Brain microvascular endothelial cell (primary cell): ENCODE measurements at regions not wholly inside any gene's neighbourhood (a gene's known extent, or its start where the extent isn't known, plus 50 kb on each side); places are given as distances from the start of the nearest gene placed in this dataset.

Source experiments
- DNase-seq: peaks from one replicate; pipeline ENCODE4 v3.0.0-alpha.2; 2020
- H3K27ac ChIP-seq: fragments of 250-450 bp; sonication (Bioruptor Pico); 2 replicates; pipeline ENCODE4 v1.5.1; 2020; ENCODE audit warnings: mild to moderate bottlenecking, moderate library complexity
- H3K27me3 ChIP-seq: fragments of 250-450 bp; sonication (Bioruptor Pico); replicated peaks from 2 replicates; pipeline ENCODE4 v1.5.1; 2020; ENCODE audit warnings: mild to moderate bottlenecking
- H3K36me3 ChIP-seq: fragments of 250-450 bp; sonication (Bioruptor Pico); replicated peaks from 2 replicates; pipeline ENCODE4 v1.5.1; 2020; ENCODE audit warnings: mild to moderate bottlenecking
- H3K4me3 ChIP-seq: 2 replicates; pipeline ENCODE4 v1.5.1; 2011; ENCODE audit warnings: low read depth, mild to moderate bottlenecking, control low read depth, low read length, moderate library complexity
- CTCF ChIP-seq: IDR thresholded peaks from 2 replicates; pipeline ENCODE4 v1.5.1; 2011; ENCODE audit warnings: low read depth, mild to moderate bottlenecking, moderate library complexity, low read length, control low read depth, inconsistent platforms; ENCODE audit errors: missing control alignments
- in situ Hi-C: cut with HindIII; loops from 2 replicates; pipeline ENCODE4 v1.10.0; 2017; ENCODE audit warnings: low sequenced_read_pairs, low pct_ligation_motif_present

DNA sequence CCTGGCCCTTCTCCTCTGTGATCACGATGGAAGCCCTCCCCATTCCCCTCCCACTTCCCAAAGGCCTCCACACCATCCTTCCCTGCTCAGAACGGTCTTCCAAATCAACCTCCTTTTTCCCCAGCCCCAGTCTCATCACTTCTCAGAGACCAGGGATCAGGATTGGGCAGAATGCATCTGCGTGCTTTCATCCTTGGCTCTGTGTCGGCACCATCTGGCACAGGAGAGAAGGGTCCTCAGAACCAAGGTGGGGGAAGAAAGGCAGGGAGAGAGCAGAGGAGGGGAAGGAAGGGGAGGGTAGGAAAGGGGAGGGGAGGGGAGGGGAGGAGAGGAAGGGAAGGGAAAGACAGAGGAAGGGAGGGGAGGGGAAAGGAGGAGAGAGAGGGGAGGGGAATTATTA is 52.4 kb upstream of the FICD start:
- Histone ChIP-seq H3K4me3 (no peak overlapping the region), H3K27ac (no peak overlapping the region), H3K36me3 (no peaks in the 10 kb centered on the region), H3K27me3 (no peaks in the 10 kb centered on the region)
- in situ Hi-C loops = no loop called here
- no peak for DNase-seq
- no peak for TF ChIP-seq CTCF

- Histone ChIP-seq H3K4me3 (no peak overlapping the region), H3K27ac (no peak overlapping the region), H3K27me3 (no peaks in the 10 kb centered on the region), H3K36me3 (no peaks in the 10 kb centered on the region)
- in situ Hi-C loops = no loop called here
- TF ChIP-seq CTCF = no peak
- no peak for DNase-seq
Measured at GRCh38 chr12:108461058-108461660, 53.9 kb upstream of the FICD start.

DNA sequence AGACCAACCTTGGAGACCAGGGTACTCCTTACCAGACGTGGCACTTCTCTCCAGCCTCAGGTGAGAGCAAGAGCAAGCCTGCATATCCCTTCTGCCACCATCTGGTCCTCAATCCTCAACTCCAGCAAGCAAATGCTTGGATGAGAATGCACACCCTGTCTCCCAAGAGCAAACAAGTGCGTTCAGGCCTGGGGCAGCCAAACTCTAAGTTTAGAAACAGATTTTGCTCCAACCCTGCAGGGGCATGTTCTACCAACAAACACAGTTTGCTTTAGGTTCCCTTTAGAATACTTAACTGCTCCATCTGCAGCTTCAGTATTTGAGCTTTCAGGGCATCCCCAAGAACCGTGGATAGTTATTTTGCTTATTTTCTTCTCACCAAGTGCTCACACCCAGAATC is 55.9 kb upstream of the FICD start:
- Histone ChIP-seq H3K4me3 (no peak overlapping the region), H3K36me3 (no peaks in the 10 kb centered on the region), H3K27ac (no peak overlapping the region), H3K27me3 (no peaks in the 10 kb centered on the region)
- in situ Hi-C loops = no loop called here
- TF ChIP-seq CTCF = no peak
- no peak for DNase-seq

DNA sequence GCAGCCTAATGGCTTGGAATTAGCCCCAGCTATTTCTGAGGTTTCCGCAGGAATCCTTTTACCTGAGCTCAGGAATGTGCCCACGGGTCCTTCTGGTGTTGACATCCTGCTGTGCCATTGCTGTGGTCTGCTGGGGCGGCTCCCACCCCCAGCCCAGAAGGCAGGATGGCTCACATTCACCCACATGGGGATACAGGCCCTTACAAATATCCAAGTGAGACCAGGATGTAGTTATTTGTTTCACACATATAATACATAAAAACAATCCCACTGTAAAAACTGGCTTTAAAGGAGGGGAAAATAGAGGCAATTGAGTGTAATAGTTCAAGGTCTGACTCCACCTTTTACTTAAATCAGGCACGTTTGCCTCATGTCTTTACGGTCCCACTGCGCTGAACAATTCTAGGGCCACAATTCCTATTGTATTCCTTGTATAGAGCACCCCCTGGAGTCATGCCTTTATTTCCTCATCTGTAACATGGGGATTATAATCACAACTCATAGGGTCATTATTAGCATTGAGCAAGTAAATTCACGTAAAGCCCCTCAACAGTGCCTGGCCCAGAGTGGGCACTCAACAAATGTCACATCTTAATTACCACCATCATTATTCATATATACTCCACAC is 57.2 kb upstream of the FICD start:
- TF ChIP-seq CTCF = peak; percentile 5
- in situ Hi-C loops = no loop called here
- no peak overlapping the region for H3K27ac ChIP-seq
- no peak overlapping the region for H3K4me3 ChIP-seq
- no peaks in the 10 kb centered on the region for H3K27me3 ChIP-seq
- DNase-seq = no peak
- no peaks in the 10 kb centered on the region for H3K36me3 ChIP-seq

- H3K4me3 ChIP-seq = no peak overlapping the region
- no peak overlapping the region for H3K27ac ChIP-seq
- no peaks in the 10 kb centered on the region for H3K27me3 ChIP-seq
- no peaks in the 10 kb centered on the region for H3K36me3 ChIP-seq
- in situ Hi-C loops = no loop called here
- peak; percentile 76 for TF ChIP-seq CTCF
- DNase-seq = peak; percentile 49
Measured at GRCh38 chr12:108457006-108457733, 57.9 kb upstream of the FICD start.
